IMR-90 (cell line): ENCODE measurements at regions not wholly inside any gene's neighbourhood (a gene's known extent, or its start where the extent isn't known, plus 50 kb on each side); places are given as distances from the start of the nearest gene placed in this dataset.

Source experiments
- CEBPB ChIP-seq: IDR thresholded peaks from 2 replicates; pipeline ENCODE4 v1.6.1; 2012; ENCODE audit warnings: low read depth, low read length, improper control_type of control experiment
- CHD1 ChIP-seq: IDR thresholded peaks from 2 replicates; pipeline ENCODE4 v1.6.1; 2012; ENCODE audit warnings: low read depth, low read length, improper control_type of control experiment
- CTCF ChIP-seq: conservative IDR thresholded peaks from 2 replicates; pipeline ENCODE4 v1.5.1; 2012; ENCODE audit warnings: mild to moderate bottlenecking, low read depth, low read length, improper control_type of control experiment
- FOS ChIP-seq: fragments of 150-350 bp; IDR thresholded peaks from 2 replicates; pipeline ENCODE4 v1.6.1; 2016; ENCODE audit warnings: low read depth, low read length
- MAFK ChIP-seq: IDR thresholded peaks from 2 replicates; pipeline ENCODE4 v1.6.1; 2012; ENCODE audit warnings: low read depth, low read length, improper control_type of control experiment
- MAZ ChIP-seq: IDR thresholded peaks from 2 replicates; pipeline ENCODE4 v1.6.1; 2012; ENCODE audit warnings: low read depth, mild to moderate bottlenecking, low read length, improper control_type of control experiment, moderate library complexity, borderline replicate concordance
- MXI1 ChIP-seq: IDR thresholded peaks from 2 replicates; pipeline ENCODE4 v1.6.1; 2012; ENCODE audit warnings: low read depth, mild to moderate bottlenecking, low read length, moderate library complexity, borderline replicate concordance
- NFE2L2 ChIP-seq: fragments of 150-350 bp; IDR thresholded peaks from 2 replicates; pipeline ENCODE4 v1.6.1; 2016; ENCODE audit warnings: low read depth, mild to moderate bottlenecking, low read length
- POLR2A ChIP-seq: IDR thresholded peaks from 2 replicates; pipeline ENCODE4 v1.6.1; 2012; ENCODE audit warnings: mild to moderate bottlenecking, low read depth, low read length
- RAD21 ChIP-seq: IDR thresholded peaks from 2 replicates; pipeline ENCODE4 v1.6.1; 2012; ENCODE audit warnings: low read length, improper control_type of control experiment
- RCOR1 ChIP-seq: IDR thresholded peaks from 2 replicates; pipeline ENCODE4 v1.6.1; 2012; ENCODE audit warnings: mild to moderate bottlenecking, low read length, improper control_type of control experiment; ENCODE audit not compliant: insufficient replicate concordance
- RFX5 ChIP-seq: IDR thresholded peaks from 2 replicates; pipeline ENCODE4 v1.8.0; 2012; ENCODE audit warnings: low read depth, mild to moderate bottlenecking, low read length, moderate library complexity
- SMC3 ChIP-seq: fragments of 150-350 bp; IDR thresholded peaks from 2 replicates; pipeline ENCODE4 v1.6.1; 2016; ENCODE audit warnings: low read depth, mild to moderate bottlenecking, antibody characterized with exemption, low read length, moderate library complexity

GRCh38 chr10:43881657-43882056 is 233.0 kb upstream of the ZNF32 start:
- no peak for TF ChIP-seq MAFK
- TF ChIP-seq CTCF: no peak
- TF ChIP-seq POLR2A: no peak
- no peak for TF ChIP-seq NFE2L2
- TF ChIP-seq SMC3: no peak
- TF ChIP-seq MAZ: no peak
- TF ChIP-seq CHD1: no peak
- TF ChIP-seq CEBPB: no peak
- no peak for TF ChIP-seq RAD21
- TF ChIP-seq FOS: no peak
- TF ChIP-seq MXI1: no peak
- TF ChIP-seq RCOR1: no peak
- no peak for TF ChIP-seq RFX5
